ENCODE measurements at regions not wholly inside any gene's neighbourhood (a gene's known extent, or its start where the extent isn't known, plus 50 kb on each side); places are given as distances from the start of the nearest gene placed in this dataset.
"Not testable (repeated sequence)": the region's sequence is repeated elsewhere in the genome, so short reads cannot be mapped to it uniquely, and the experiment has no call there.

- ATAC-seq = no peak
- H3K27me3 Mint-ChIP-seq = no peaks in the 10 kb centered on the region
- no peaks in the 10 kb centered on the region for H3K36me3 Mint-ChIP-seq (ENCODE audit: low read depth)
These were observed 150.6 kb downstream of the SPATA18 start for GRCh38 chr4:52201715-52202114.

GRCh38 chr4:52202251-52202779 is 151.2 kb downstream of the SPATA18 start:
- Mint-ChIP-seq H3K27ac (no peak overlapping the region), H3K9me3 (no peaks in the 10 kb centered on the region), H3K4me3 (no peak overlapping the region), H3K4me1 (no peaks in the 10 kb centered on the region), H3K36me3 (ENCODE audit: low read depth) (no peaks in the 10 kb centered on the region), H3K27me3 (no peaks in the 10 kb centered on the region)
- ATAC-seq (no peak), DNase-seq (no peak)

More at GRCh38 chr4:52201715-52202114, 150.6 kb downstream of the SPATA18 start:
- Mint-ChIP-seq H3K4me3 (no peak overlapping the region), H3K27ac (no peak overlapping the region), H3K4me1 (no peaks in the 10 kb centered on the region), H3K9me3 (no peaks in the 10 kb centered on the region)
- DNase-seq = no peak

- H3K36me3 Mint-ChIP-seq (ENCODE audit: low read depth) = no peaks in the 10 kb centered on the region
- H3K27ac Mint-ChIP-seq = no peak overlapping the region
- ATAC-seq = no peak
- no peak overlapping the region for H3K4me3 Mint-ChIP-seq
- no peaks in the 10 kb centered on the region for H3K9me3 Mint-ChIP-seq
- no peak for DNase-seq
- no peaks in the 10 kb centered on the region for H3K27me3 Mint-ChIP-seq
- H3K4me1 Mint-ChIP-seq = no peaks in the 10 kb centered on the region
These were observed 151.8 kb downstream of the SPATA18 start for GRCh38 chr4:52202931-52203330.

GRCh38 chr4:52203351-52203750 is 152.2 kb downstream of the SPATA18 start:
- Mint-ChIP-seq H3K27ac (no peak overlapping the region), H3K4me3 (no peak overlapping the region), H3K27me3 (no peaks in the 10 kb centered on the region), H3K9me3 (no peaks in the 10 kb centered on the region), H3K36me3 (ENCODE audit: low read depth) (no peaks in the 10 kb centered on the region), H3K4me1 (no peaks in the 10 kb centered on the region)
- no peak for ATAC-seq
- DNase-seq = no peak

GRCh38 chr4:52204921-52205320 is 153.8 kb downstream of the SPATA18 start:
- Mint-ChIP-seq H3K27ac (no peak overlapping the region), H3K27me3 (no peaks in the 10 kb centered on the region), H3K4me1 (no peaks in the 10 kb centered on the region), H3K36me3 (ENCODE audit: low read depth) (no peaks in the 10 kb centered on the region), H3K4me3 (no peak overlapping the region), H3K9me3 (no peaks in the 10 kb centered on the region)
- no peak for ATAC-seq
- no peak for DNase-seq

GRCh38 chr4:52207146-52207545 is 156.0 kb downstream of the SPATA18 start:
- not testable (repeated sequence) for DNase-seq; H3K4me3 Mint-ChIP-seq; H3K27me3 Mint-ChIP-seq; H3K9me3 Mint-ChIP-seq; H3K27ac Mint-ChIP-seq; H3K36me3 Mint-ChIP-seq (ENCODE audit: low read depth); H3K4me1 Mint-ChIP-seq; ATAC-seq

- Mint-ChIP-seq H3K4me3 (no peak overlapping the region), H3K9me3 (peaks cover 20% of the 10 kb centered on the region), H3K36me3 (ENCODE audit: low read depth) (no peaks in the 10 kb centered on the region), H3K27ac (no peak overlapping the region), H3K4me1 (no peaks in the 10 kb centered on the region), H3K27me3 (no peaks in the 10 kb centered on the region)
- ATAC-seq = no peak
- DNase-seq = no peak
These were observed 161.6 kb downstream of the SPATA18 start for GRCh38 chr4:52212702-52213101.

- Mint-ChIP-seq H3K27ac (no peak overlapping the region), H3K36me3 (ENCODE audit: low read depth) (no peaks in the 10 kb centered on the region), H3K27me3 (peaks cover 3% of the 10 kb centered on the region), H3K4me3 (no peak overlapping the region), H3K9me3 (no peaks in the 10 kb centered on the region), H3K4me1 (no peaks in the 10 kb centered on the region)
- no peak for ATAC-seq
- DNase-seq = no peak
These were observed 180.4 kb downstream of the SPATA18 start for GRCh38 chr4:52231526-52231925.

- no peak overlapping the region for H3K4me3 Mint-ChIP-seq
- no peak overlapping the region for H3K27ac Mint-ChIP-seq
- no peak for DNase-seq
- no peaks in the 10 kb centered on the region for H3K9me3 Mint-ChIP-seq
- no peak for ATAC-seq
- H3K27me3 Mint-ChIP-seq = peaks cover 3% of the 10 kb centered on the region
- no peaks in the 10 kb centered on the region for H3K36me3 Mint-ChIP-seq (ENCODE audit: low read depth)
- no peaks in the 10 kb centered on the region for H3K4me1 Mint-ChIP-seq
These were observed 183.7 kb downstream of the SPATA18 start for GRCh38 chr4:52234561-52235440.

- Mint-ChIP-seq H3K27me3 (peaks cover 3% of the 10 kb centered on the region), H3K4me3 (no peak overlapping the region), H3K4me1 (no peaks in the 10 kb centered on the region), H3K27ac (no peak overlapping the region), H3K36me3 (ENCODE audit: low read depth) (no peaks in the 10 kb centered on the region), H3K9me3 (no peaks in the 10 kb centered on the region)
- no peak for ATAC-seq
- no peak for DNase-seq
These were observed 184.6 kb downstream of the SPATA18 start for GRCh38 chr4:52235552-52236201.

GRCh38 chr4:52241916-52242315 is 190.8 kb downstream of the SPATA18 start:
- Mint-ChIP-seq H3K9me3 (no peaks in the 10 kb centered on the region), H3K27me3 (no peaks in the 10 kb centered on the region), H3K27ac (no peak overlapping the region), H3K4me3 (no peak overlapping the region), H3K36me3 (ENCODE audit: low read depth) (no peaks in the 10 kb centered on the region), H3K4me1 (no peaks in the 10 kb centered on the region)
- DNase-seq (no peak), ATAC-seq (no peak)

- no peaks in the 10 kb centered on the region for H3K36me3 Mint-ChIP-seq (ENCODE audit: low read depth)
- ATAC-seq (no peak), DNase-seq (no peak)
- no peak overlapping the region for H3K4me3 Mint-ChIP-seq
- no peak overlapping the region for H3K27ac Mint-ChIP-seq
- no peaks in the 10 kb centered on the region for H3K9me3 Mint-ChIP-seq
- no peaks in the 10 kb centered on the region for H3K4me1 Mint-ChIP-seq
- peaks cover 4% of the 10 kb centered on the region for H3K27me3 Mint-ChIP-seq
These were observed 192.3 kb downstream of the SPATA18 start for GRCh38 chr4:52243367-52243766.

- no peak for ATAC-seq
- no peaks in the 10 kb centered on the region for H3K4me1 Mint-ChIP-seq
- H3K9me3 Mint-ChIP-seq = no peaks in the 10 kb centered on the region
- no peak for DNase-seq
- peaks cover 4% of the 10 kb centered on the region for H3K27me3 Mint-ChIP-seq
- H3K27ac Mint-ChIP-seq = no peak overlapping the region
- H3K4me3 Mint-ChIP-seq = no peak overlapping the region
- H3K36me3 Mint-ChIP-seq (ENCODE audit: low read depth) = no peaks in the 10 kb centered on the region
These were observed 193.1 kb downstream of the SPATA18 start for GRCh38 chr4:52244103-52244775.

- peaks cover 4% of the 10 kb centered on the region for H3K27me3 Mint-ChIP-seq
- DNase-seq (no peak), ATAC-seq (no peak)
- no peaks in the 10 kb centered on the region for H3K9me3 Mint-ChIP-seq
- no peaks in the 10 kb centered on the region for H3K4me1 Mint-ChIP-seq
- no peak overlapping the region for H3K4me3 Mint-ChIP-seq
- no peaks in the 10 kb centered on the region for H3K36me3 Mint-ChIP-seq (ENCODE audit: low read depth)
- no peak overlapping the region for H3K27ac Mint-ChIP-seq
These were observed 193.7 kb downstream of the SPATA18 start for GRCh38 chr4:52244848-52245247.

GRCh38 chr4:52246827-52247226 is 195.7 kb downstream of the SPATA18 start:
- peaks cover 4% of the 10 kb centered on the region for H3K27me3 Mint-ChIP-seq

More at GRCh38 chr4:52246827-52247226, 195.7 kb downstream of the SPATA18 start:
- H3K9me3 Mint-ChIP-seq = peaks cover 3% of the 10 kb centered on the region
- H3K36me3 Mint-ChIP-seq (ENCODE audit: low read depth) = no peaks in the 10 kb centered on the region
- no peak overlapping the region for H3K4me3 Mint-ChIP-seq
- ATAC-seq (no peak), DNase-seq (no peak)
- no peak overlapping the region for H3K27ac Mint-ChIP-seq
- no peaks in the 10 kb centered on the region for H3K4me1 Mint-ChIP-seq
